ENCODE measurements at regions not wholly inside any gene's neighbourhood (a gene's known extent, or its start where the extent isn't known, plus 50 kb on each side); places are given as distances from the start of the nearest gene placed in this dataset.
A peak's percentile ranks its signal among the peaks of the same experiment; 100 is the strongest.

GRCh38 chr12:88665071-88665470 lies 84.8 kb upstream of the KITLG start:
- DNase-seq: no peak

GRCh38 chr12:88662961-88663360 lies 82.7 kb upstream of the KITLG start:
- DNase-seq: no peak

GRCh38 chr12:88662093-88662492 lies 81.8 kb upstream of the KITLG start:
- DNase-seq: no peak

GRCh38 chr12:88658009-88658408 lies 77.7 kb upstream of the KITLG start:
- DNase-seq: no peak

- DNase-seq: no peak
These were observed 70.4 kb upstream of the KITLG start for GRCh38 chr12:88650715-88651114.

- DNase-seq: no peak
These were observed 68.4 kb upstream of the KITLG start for GRCh38 chr12:88648625-88649024.

GRCh38 chr12:88646824-88647223 lies 66.6 kb upstream of the KITLG start:
- no peak for DNase-seq

- no peak for DNase-seq
These were observed 65.5 kb upstream of the KITLG start for GRCh38 chr12:88645816-88646215.

- DNase-seq: no peak
These were observed 64.9 kb upstream of the KITLG start for GRCh38 chr12:88644946-88645702.

- no peak for DNase-seq
These were observed 63.4 kb upstream of the KITLG start for GRCh38 chr12:88643685-88644084.

- no peak for DNase-seq
These were observed 62.6 kb upstream of the KITLG start for GRCh38 chr12:88642675-88643431.

GRCh38 chr12:88638966-88639760 lies 58.9 kb upstream of the KITLG start:
- DNase-seq: peak; percentile 15

GRCh38 chr12:88638388-88638787 lies 58.1 kb upstream of the KITLG start:
- DNase-seq: no peak

- DNase-seq: no peak
These were observed 53.7 kb upstream of the KITLG start for GRCh38 chr12:88634008-88634407.

GRCh38 chr12:88633312-88633711 lies 53.0 kb upstream of the KITLG start:
- DNase-seq: no peak

- DNase-seq: no peak
These were observed 50.3 kb upstream of the KITLG start for GRCh38 chr12:88630561-88630960.
